HG03521 (cell line): ENCODE measurements at regions not wholly inside any gene's neighbourhood (a gene's known extent, or its start where the extent isn't known, plus 50 kb on each side); places are given as distances from the start of the nearest gene placed in this dataset.

ENCODE experiments used
- ATAC-seq: cut with Tn5 transposase; IDR thresholded peaks from one replicate; pipeline ENCODE4 v1.9.1; 2021; ENCODE audit warnings: mild to moderate bottlenecking, moderate library complexity; ENCODE audit not compliant: unreplicated experiment

DNA sequence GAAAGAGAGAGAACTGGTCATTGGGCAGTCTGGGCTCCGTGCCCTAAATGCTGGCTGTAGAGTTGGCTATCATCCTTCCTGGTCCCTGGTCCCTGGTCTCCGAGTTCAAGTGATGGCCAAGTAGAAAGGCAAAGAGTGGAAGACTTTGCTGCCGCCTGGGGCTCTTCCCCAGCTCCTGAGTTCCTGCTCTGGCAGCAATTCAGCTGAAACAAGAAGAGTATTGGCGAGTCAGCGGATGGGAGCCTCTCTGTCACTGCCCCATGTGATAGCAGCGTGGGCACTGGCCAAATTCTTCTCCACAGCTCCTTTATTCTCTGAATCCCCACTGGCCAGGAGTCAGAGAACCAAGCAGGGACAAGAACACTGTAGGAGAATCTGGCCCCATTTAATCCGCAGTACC is 351.0 kb upstream of the POU3F3 start:
- ATAC-seq: no peak

DNA sequence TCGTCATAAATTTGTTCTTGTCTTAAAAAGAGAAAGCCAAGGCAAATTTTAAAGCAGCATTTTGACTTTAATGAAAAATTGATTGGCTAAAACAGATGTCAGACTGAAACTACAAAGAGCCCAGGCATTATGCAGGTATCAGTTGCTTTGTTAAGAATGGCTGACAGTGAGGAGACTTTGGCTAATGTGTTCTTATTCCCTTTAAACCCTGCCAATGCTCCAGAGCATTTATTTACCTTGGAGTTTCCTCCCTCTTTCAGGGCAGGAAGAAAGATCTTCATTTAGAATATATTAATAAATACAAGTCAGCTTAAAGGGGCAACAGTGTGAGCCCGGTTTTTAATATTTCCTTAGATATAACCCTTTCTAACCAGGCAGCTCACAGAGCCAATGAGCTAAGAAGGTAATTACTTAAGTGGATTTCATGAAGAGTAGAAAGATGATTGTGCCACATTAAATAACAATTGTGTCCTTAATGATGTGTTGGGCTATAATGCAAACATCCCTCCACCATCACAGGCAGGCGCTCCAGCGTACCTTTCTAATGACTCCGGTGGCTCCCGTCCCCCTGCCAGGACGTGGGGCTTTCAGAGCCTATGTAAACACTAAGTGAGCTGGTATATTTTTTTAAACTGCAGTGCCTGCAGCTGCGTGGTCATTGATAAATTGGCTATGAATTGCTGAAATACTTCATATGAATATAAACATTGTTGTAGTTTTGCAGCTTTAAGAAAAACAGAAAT is 349.4 kb upstream of the POU3F3 start:
- no peak for ATAC-seq

DNA sequence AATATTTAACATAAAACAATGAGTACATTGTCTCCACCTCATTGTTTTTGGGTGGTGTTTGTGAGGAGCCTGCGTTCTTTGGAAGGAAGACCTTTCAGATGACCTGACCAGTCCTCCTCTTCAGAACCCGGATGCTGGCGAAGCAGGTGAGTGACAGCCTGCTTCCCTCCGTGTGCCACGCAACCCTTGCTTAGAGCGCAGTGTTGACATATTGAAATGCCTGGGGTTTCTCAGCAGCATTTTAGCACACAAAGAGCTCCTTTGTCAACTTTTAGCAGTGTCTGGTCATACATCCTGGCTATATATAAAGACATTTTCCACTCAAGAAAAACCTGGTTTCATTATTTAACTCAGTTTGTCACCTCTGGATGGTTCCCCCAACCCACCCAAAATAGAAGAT is 335.7 kb upstream of the POU3F3 start:
- ATAC-seq: no peak

DNA sequence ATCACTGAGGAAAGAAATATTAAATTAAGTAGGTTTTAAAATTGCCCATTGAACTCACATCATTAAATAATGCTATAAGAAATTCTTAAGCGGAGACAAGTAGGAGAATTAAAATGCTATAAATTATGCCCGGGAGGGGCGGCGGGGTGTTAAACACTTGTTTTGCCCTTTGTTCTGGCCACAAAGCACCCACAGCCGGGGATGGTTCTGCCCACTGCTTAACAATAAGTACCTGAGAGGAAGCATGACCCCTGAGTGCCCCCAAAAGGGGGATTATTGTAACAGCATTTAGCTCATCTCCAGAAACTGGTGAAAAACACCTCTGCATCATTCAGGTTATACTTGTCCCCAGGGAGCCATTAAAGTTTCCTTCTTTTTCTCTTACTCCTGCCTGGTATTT is 332.7 kb upstream of the POU3F3 start:
- ATAC-seq: no peak

DNA sequence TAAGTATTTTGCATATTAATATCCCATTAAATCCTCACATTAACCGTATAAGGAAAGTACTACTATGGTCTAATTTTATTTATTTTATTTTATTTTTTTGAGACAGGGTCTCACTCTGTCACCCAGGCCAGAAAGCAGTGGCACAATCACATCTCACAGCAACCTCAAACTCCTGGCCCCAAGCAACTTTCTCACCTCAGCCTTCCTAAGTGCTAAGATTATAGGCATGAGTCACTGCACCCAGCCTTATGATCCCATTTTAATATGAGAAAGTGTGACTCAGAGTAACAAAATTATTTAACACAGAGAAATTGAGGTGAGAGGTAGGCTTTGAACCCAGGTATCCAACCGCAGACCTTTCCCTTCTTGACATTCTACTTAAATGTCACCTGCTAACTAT is 330.0 kb upstream of the POU3F3 start:
- no peak for ATAC-seq

DNA sequence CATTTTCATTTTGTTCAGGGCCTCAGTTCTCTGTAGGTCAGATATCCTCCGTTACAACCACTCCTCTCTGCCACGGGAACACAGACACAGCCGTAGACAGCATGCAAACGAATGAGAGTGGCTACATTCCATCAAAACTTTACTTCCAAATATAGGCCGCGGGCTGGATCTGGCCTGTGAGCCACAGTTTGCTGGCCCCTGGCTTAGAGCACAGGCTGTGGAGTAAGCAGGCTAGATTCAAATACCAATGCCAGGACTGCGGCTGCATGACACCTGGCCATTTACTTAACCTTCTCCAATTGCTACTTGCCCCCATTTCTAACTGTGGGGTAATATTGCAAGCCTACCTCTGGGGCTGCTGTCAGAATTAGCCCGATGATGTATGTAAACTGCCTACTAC is 325.8 kb upstream of the POU3F3 start:
- no peak for ATAC-seq

DNA sequence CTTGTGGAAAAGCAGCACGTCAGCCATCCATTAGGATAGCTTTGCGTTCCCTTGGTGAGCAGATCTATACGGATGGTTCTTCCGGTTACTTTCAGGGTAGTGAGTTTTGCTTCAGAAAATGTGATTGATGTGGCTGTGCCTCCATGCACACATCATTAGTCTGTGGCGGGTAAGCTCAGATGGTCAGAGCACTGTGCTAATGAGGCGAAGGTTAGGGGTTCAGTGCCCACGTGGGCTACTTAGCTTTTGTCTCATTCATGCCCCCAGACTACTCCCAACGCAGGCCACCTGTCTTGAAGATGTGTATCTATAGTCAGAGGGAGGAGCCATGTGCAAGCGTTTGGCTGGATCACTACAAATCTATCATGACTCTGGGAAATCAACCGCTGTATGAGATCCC is 322.8 kb upstream of the POU3F3 start:
- no peak for ATAC-seq

DNA sequence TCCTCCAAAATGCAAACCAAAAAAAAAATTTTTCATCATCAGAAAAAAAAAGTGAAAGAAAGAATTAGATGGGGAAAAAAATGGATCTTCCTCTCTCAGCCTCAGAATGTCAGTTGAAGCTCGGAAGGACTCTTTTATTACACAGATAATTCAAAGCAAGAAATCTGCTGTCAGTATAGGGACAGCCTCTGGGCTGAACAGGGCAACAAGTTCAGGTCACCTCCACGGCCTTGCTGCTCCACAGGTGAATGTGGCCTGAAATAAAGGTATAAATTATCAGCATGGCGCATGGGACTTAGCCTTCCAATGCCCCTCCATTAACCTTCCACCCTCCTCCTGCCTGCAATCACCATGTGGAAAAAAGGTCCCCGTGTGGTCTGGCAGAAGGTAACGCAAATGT is 316.8 kb upstream of the POU3F3 start:
- no peak for ATAC-seq

DNA sequence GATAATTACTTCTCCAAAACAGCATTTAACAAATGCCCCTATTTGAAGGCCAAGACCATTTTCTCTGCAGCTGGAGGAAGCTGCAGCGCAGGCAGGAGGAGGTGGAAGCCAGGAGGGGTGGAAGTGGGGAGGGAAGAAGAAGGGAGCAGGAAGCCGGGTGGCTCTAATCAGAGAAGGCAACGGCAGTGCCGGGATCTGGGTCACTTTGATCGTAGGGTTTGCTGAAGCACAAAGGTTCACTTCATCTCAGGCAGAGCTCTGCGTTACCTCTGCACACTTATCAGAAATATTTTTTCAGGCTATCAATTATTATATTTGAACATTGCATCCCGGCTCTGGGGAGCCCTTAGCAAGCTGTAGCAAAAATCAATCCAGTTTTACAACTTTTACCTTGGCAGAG is 315.8 kb upstream of the POU3F3 start:
- no peak for ATAC-seq

DNA sequence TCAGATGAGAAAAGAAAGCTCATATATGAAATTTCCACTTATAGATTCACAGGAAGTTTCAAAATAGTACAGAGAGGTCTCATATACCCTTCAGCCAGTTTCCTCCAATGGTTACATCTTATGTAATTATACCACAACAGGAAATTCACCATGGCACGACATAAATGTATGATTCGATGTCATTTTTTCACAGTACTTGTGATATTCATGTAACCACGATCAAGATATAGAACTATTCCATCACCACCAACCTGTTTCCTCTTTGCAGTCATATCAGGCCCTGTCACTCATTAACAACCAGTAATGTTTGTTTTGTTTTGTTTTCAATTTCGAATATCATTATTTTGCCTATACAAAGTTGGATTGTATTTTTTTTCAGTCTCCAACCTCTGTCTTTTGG is 314.3 kb upstream of the POU3F3 start:
- no peak for ATAC-seq

DNA sequence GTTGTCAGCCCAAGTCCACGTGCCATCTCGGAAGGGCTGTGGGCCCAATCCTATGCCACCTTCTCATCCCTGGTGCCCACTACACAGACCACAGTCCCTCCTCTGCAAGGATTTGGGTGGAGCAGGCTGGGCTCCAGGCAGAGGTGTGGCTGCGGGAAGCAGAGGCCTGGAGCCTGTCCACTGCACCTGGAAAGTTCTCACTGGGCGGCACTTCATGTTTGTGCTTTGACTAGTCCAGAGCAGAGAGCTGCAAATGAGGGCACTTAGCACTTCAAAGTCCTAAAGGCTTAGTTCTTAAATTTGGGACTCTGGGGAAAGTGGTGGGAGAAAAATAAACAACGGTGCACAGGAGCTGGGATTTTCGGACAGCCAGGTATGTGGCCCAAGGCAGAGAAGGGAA is 308.9 kb upstream of the POU3F3 start:
- ATAC-seq: no peak

DNA sequence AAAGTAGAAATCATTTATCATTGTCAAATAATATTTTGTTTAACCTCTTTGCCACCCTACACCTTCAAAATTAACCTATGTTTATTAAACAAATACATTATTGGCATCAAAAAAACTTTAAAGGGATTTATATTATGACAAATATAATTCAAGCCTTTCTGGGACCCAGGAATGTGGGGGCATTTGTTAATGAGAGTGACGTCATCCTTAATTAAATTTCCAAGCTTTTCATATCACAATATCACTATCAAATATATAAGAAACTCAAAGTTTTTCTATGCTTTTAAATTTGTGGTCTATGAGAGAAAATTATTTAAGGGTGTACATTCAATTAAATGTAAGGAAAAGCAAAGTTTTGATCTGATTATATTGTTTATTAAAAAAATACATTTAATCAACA is 307.4 kb upstream of the POU3F3 start:
- no peak for ATAC-seq

DNA sequence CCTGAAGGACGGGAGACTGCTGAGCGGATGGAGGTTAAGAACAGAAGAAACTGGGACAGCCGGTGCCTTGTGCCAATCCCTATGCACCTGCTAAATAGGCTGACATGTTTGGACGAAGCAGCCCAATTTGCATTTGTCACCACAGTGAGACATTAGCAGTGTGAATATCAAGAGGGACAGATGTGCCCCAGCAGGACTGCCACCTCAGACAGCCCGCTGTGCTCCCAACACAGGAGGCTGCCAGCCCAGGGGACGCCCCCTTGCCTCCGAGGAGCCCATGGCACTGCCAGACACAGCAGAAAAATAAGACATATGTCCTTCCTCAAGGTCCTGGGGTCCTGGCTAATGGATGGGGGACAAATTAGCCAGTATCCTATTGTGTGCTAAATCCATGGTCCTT is 306.7 kb upstream of the POU3F3 start:
- no peak for ATAC-seq

DNA sequence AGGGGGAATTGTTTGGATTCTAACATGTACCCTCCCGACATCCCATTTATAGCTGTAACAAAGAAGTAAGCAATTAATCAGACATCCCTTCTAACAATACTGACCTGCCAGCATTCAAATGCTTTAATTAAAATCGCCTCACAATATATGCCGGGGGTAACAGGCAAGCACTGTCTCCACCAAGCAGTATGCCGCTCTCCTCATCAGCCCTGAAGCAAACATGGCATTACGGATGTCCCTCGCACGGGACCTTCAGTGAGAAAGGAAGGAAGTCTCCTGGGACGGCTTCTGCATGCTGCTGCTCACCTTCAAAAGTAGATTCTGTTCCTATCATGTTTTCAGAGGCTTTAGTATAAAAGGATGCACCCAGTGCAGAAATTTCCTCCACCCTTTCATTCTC is 292.7 kb upstream of the POU3F3 start:
- ATAC-seq: no peak

DNA sequence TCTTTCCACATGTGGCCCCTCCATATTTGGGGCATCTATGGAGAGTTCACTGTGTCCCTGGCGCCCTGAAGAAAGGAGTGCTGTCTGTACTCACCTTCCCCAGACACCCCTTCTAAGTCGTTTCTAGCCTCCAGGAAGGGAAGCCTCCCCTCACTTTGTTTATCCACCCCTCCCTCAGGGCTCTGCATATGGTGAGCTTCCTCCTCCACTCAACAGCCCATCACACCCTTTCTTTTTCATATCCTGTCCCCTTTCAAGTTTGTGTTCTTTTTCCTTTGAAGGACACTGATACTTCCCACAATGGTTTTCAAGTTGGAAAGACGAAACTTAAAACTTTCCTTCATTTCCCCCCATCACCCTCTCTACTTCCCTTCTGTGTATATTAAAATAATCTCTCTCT is 291.4 kb upstream of the POU3F3 start:
- ATAC-seq: no peak

DNA sequence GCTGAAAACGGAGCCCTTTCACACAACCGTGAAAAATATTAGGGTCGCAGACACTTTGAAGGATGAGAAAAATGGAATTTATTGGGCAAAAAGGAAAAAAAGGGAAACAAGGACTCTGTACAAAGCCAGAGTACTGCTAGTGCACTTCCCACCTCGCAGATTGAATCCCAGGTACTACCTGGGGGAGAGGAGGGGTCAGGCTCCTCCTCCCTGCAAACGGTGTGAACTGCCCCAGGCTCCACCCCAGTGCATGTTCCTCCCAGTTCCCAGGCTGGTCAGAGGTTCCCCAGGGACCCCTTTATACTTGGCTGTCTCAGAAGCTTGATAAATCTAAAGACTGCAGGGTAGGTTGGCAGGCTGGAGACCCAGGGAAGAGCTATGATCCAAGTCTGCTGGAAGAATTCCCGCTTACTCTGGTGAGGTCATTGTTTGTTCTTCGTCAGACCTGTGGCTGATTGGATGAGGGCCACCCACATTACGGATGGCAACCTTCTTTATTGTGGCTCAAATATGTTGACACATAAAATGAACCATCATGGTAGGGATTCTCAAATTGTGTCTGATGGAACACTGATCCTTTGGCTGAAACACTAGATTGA is 290.4 kb upstream of the POU3F3 start:
- ATAC-seq: no peak

DNA sequence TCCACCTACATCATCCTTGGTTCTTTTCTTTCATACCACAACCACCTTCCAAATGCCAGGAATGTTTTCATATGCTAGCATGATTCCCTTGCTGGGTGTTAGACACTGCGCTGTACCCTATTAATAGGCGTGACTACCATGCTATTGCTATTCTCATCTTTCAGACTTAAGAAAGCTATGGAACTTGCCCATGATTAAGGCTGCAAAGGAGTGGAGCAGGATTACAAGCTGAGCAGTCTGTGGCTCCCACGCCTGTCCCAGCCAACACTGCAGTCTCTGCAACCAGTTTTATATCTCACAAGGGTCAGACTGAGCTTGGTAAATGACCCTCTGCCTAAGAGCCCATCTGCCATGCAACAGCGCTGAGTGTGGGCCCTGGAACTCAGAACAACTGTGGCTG is 285.7 kb upstream of the POU3F3 start:
- no peak for ATAC-seq

DNA sequence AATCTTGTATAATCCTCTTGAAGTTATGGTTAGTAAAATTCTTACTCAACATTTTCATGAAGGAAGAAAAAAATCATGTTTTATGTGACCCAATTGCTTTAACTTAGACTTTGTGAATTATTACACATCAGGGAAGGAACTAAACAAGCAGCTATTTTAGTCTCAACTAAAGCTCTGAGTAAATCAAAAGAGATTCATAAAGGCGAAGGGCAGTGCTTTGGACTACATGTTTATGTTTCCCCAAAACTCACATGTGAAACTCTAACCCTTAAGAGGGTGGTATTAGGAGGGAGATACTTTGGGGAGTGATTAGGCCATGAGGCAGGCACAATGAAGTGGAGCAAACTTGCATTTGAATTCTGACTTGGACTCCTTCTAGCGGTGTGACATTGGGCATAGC is 283.7 kb upstream of the POU3F3 start:
- ATAC-seq: no peak

DNA sequence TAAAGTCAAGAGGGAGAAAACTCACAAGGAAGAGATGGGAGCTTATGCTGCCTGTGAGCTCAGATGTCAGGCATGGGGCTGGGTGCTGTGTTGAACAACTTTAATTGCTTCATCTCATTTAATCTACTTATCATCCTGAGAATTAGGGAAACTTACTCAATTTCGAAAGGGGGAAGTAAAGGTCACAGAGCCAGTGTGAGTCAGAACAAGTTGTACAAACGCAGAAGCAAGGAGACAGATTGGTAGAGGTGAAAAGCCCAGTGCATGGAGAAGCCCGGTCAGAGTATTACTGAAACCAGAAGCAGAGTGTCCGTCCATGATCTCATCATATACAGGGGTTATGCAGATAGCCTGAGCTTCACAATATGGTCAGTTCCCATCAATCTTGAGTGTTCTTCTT is 281.1 kb upstream of the POU3F3 start:
- no peak for ATAC-seq

DNA sequence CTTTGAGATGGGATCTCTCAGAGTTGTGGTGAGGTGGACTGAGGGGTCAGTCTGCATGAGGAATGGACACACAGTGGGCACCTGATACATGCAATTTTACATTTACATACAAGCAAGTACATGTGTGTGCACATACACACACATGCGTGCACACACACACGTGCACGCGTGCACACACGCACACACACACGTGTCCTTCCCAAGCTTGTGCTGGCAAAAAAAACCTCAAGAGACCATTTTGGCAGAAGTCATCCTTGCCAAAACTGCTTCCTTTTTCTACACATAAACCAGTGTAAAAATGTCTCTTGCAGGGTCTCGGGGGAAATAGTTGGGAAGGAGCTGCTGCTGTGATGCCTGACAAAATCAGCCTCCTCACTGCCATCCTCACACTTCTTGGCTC is 279.5 kb upstream of the POU3F3 start:
- no peak for ATAC-seq

DNA sequence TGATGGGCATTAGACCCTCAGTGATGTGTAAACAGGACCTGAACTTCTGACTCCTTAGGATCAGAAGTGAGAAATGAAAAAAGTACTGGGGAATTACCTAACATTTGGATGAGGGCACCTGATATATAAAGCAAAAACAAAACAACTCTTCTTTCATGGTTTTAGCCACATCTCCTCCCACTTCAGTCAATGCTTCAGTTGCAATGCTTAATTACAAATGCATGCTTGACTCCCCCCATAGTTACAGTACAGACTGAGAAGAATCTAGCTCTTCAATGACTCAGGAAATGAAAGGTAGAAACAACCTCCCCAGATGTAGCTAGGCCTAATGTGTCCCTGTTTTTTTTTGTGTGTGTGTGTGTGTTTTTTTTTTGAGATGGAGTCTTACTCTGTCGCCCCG is 276.8 kb upstream of the POU3F3 start:
- no peak for ATAC-seq

DNA sequence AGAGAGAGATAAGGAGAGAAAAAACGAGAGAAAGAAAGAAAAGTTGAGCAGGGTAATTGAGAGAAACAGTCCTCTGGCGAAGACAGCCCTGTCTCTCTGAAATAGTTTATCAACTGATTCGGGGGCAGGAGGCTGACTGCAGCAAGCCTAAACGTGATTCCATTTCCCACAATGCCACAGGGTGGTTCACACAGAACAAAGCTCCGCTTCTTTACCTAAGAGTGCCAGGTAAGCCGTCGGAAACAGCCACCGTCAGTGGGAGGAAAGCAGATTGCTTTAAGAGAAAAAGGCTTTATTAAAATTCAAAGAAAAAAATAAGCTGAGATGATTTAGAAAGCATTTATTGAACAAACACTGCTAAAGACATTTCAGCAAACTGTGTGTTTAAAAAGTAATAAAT is 271.4 kb upstream of the POU3F3 start:
- no peak for ATAC-seq

DNA sequence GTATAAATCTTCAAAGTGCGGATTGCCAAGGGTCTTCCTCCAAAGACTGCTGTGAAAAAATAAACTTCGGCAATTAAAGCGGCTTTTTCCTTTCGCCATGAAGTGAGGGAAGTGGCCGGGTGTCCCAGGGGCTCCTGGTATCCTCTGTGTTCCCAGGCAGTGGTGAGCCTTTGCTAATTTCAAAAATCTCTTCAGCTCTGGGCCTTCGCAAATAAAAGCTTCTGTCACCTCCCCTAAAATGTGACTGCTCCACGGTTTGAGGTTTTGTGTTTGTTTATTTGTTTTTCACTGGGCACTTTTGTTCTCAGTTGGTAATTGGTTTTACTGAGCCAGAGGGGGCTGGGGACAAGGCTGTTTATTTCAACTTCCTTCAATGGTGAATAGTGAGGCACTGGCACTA is 270.1 kb upstream of the POU3F3 start:
- ATAC-seq: no peak
